GM19023 (cell line): ENCODE measurements at regions not wholly inside any gene's neighbourhood (a gene's known extent, or its start where the extent isn't known, plus 50 kb on each side); places are given as distances from the start of the nearest gene placed in this dataset.

Experiments
- ATAC-seq: cut with Tn5 transposase; IDR thresholded peaks from one replicate; pipeline ENCODE4 v1.9.1; 2021; ENCODE audit warnings: mild to moderate bottlenecking, moderate library complexity; ENCODE audit not compliant: unreplicated experiment

DNA sequence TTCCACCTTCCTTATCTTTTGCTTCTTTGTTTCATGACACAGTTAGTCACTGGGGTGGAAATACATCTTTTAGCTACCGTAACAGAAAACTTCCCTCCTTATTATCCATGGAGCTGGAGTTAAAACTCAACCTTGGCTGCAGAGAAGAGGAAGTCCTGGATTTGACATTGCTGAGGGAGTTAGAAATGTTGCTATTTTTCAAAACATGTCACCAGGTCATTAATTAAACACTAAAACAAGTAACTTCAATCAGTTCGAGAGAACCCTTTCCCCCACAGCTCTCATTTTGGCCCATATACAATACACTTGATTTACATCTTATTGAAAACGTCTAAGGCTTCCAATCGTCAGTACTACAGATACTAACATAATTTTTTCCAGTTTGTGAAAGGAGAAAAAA lies 237.9 kb upstream of the CD180 start:
- no peak for ATAC-seq

DNA sequence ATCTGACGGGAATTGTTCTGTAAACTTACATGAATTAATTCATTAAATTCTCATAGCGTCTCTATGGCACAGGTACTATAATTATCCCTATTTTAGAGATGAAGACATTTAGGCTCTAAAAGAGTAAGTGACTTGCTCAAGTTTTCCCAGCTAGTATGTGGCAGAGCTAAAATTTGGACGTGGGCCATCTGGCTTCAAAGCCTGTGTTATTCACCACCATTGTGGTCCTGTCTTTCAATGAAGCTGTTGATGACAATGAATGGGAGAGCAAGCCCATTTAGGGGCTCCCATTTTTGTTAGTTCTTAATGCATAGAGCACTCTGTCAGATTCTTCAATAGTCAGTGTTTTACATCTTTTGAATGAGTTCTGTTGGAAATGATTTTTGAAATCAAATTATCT lies 236.0 kb upstream of the CD180 start:
- no peak for ATAC-seq

DNA sequence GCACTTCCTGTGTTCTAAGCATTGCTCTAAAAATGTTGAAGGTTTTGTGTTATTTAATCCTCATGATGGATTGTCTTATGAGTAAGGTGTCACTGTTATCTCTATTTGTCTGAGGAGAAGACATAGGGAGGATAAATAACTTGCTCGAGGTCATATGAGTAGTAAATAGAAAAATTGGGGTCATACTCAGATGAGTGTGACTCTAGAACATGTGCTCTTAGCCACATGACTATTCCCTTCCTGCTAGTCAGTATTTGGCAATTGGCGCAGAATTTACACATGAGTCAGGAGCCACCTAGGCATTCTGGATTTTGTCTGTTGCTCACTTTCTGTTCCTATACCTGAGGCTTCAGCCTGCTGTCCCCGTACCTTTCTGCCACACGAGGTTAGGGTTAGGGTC lies 234.6 kb upstream of the CD180 start:
- ATAC-seq: no peak

DNA sequence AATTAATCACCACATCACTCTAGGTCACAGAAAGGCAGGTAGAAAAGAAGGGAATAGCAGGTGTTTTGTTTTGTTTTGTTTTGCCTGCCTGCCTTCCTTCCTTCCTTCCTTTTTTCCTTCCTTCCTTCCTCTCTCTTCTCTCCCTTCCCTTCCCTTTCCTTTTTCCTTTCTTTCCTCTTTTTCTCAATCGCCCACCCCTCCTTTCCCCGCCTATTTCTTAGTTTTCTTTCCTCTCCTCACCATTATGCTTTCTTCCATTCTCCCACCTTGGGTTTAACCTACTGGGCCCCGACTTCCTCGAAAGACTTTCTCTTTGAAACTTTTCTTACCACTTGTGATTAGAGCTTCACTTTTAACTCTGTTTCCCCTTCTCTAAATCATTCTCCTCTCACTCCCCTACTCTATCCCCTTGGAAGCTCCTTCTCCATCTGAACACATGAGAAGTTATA lies 231.3 kb upstream of the CD180 start:
- ATAC-seq: no peak

DNA sequence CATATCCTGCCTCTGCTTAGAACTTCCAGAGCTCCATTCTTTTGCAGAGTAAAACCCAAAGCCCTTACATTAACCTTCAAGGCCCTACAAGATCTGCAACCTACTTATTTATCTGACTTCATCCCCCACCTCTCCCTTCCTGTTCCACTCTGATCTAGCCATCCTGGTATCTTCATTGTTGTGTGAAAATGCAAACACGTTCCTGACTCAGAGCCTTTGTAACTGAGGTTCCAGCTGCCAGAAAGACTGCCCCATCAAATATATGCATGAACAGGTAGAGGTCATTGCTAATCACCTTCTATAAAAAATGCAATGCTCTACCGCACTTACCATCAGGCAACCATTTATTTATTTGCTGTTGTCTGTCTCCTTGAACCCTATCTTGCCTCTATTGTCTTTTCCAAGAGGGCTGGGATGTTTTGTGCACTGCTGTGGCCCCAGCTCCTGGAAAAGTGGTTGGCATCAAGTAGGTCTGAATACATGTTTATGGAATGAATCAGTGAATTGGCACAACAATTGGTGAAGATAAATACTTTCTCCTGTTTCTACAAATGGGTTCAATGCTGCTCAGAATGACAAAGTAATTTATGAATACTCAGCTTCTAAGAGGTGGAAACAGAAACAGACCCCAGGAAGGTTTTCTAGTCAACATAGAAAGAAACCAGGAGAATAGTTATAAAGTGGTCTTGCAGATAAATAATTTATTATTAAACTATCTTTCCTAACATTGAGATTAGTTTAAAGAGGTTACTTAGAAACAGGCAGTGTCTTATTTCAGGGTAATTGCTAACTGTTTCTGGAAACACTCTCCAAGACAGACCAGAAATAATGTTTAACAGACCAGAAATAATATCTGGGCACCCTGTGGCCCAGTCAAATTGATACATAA lies 230.6 kb upstream of the CD180 start:
- ATAC-seq: no peak

DNA sequence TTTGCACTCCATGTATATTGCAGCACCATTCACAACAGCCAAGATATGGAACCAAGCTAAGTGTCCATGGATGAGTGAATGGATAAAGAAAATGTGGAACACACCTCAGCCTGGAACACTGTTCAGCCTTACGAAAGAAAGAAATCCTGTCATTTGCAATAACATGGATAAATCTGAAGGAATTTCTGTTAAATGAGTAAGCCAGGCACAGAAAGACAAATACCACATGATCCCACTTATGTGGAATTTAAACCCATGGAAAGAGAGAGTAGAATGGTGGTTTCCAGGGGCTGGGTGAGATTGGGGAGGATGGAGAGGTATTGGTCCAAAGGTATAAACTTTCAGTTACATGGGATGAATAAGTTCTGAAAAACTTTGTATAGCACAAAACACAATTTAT lies 228.9 kb upstream of the CD180 start:
- ATAC-seq: no peak

DNA sequence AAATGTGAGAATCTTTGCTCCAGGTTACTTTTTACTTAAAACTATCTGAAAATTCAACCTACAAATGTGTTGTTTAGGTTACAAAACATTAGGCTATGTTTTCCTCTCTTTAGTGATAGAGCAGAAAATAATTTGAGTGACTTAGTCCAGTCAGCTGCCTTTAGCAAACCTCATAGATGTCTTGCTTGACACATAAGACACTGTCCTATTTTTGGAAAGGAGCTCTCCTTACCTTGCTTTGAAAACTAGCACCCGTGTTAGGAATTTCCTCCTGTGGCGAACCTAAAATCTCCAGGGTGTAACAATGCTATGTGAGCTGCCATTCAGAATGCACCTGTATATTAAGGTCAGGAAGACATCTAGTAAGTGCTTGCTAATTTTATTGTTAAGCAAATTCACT lies 221.2 kb upstream of the CD180 start:
- ATAC-seq: no peak

DNA sequence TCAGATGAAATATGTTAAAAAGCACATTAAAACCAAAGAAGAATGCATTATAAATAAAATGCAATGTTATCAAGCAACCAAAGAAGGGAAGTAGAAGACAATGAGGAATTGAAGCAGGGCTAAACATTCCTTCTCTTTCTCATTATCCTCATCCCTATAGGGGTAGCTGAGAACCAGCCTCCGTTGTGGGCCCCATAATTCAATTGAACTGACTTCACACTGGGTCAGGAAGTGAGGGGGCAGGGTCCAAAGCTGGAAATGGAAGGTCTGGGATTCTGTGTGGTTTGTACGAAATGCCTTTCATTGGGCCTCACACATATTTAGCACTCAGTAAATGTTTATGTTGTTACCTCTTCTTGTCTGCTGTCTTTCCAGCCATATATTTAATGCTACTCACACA lies 220.4 kb upstream of the CD180 start:
- ATAC-seq: no peak

DNA sequence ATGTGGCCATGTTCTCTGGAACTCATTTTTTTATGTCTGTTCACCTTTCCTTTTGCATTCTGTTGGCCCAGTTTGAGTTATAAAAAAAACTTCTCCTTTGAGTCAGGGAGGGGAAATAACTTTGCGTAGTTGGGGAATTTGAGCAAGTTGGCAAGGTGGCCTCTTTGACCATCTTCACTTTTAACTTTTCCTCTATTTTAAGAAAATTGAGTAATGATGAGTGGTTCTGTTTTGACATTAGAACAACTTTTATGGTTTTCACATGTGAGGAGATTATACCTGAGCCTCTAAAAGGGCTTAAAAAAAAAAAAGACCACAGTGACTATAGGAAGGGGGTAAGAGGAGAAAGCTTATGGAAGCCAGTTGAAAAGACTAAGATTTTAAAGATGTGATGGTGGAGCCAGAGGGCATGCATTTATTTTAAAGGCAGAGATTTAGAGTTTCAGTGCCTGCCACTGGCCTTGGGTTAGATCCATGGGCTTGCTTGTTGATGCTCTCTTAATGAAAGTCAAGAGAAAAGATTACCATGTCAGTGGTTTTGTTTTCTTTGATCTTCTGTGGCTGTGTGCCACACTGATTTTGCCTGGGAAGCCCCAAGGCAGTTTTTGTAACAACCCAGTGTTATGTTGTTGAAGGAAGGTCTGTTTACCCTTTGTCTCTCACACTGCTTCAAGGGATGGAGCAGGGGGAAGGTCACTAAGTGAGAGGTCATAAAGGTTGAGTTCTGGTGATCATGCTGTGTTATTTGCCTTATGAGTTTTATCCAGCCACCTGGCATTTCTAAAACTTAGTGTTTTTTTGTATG lies 219.7 kb upstream of the CD180 start:
- no peak for ATAC-seq

DNA sequence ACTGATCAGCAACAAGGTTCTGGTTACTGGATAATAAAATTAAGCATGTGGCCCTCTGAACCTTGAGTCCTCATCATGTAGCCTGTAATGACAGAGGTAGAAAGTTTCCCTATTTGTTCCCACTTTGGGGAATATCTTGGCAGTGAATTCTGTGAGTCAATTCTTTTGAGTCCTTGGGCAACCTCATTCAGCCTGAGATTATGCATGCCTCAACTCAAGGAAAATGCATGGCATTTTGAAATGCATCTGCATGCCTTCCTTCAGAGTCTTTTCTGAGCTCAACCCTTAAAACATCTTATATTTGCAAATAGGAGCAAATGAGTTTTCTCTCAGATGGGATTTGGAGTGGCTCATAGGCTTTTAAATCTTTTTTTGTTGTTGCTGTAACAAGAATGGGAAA lies 218.1 kb upstream of the CD180 start:
- ATAC-seq: no peak

DNA sequence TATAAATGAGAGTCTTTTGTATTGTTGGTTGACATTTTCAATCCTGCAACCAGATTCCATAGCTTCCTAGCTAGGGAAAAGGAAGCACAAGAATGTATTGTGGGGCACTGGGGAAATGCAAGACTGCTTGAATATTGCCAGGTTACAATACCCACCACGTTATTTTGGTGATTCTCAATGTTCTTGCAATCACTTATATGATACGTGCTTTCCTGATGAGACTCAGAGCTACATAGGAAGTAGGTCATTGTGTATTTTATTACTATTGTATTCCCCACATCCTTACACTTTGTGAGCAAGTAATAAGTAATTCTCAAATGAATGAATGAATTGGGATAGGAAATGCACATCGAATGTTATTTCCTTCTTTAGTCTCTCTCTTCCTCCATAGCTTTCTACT lies 217.1 kb upstream of the CD180 start:
- ATAC-seq: no peak

DNA sequence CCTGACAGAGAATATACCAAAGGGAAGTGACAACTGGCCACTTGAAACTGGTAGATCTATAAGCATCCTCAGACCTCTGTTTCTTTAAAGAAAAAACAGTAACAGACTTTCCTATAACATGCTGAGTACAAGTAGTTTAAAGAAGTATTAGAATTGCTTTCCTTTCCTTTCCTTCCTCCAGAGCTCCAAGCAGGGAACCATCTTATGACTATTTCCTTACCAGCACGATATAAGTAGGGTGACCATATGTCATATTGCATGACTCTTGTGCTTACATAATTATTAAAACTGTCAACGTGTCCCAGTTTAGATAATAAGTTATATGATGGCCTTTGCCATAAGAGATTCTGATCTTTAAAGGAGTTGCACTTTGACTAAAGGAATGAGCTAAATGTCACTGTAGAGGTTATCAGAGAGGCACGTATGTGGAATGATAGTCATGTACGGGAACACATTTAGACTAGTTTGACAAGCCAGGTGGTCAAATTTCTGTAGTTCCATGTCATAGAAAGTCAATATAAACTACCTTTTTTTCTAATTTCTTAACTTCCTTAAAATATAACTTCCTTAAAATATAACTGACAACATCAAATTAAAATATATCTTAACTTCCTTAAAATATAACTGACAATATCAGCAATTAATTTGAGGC lies 212.7 kb upstream of the CD180 start:
- no peak for ATAC-seq

DNA sequence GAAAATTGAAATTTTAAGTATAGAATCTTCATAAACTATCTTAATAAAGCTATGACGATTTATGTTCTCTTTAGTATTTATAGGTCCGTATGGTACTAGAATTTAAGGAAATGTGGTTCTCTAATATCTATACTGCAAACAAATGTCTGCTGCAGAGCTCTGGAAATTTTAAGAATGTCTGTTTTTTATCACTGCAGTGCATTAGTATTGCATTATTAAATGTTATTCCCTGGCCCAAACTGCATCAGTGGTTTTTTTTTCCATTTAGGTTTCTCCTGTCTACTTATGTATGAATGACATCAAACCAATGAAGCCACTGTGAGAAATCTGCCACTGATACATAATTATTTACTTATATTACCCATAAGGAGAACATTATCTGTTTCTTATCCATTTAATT lies 211.4 kb upstream of the CD180 start:
- ATAC-seq: no peak

DNA sequence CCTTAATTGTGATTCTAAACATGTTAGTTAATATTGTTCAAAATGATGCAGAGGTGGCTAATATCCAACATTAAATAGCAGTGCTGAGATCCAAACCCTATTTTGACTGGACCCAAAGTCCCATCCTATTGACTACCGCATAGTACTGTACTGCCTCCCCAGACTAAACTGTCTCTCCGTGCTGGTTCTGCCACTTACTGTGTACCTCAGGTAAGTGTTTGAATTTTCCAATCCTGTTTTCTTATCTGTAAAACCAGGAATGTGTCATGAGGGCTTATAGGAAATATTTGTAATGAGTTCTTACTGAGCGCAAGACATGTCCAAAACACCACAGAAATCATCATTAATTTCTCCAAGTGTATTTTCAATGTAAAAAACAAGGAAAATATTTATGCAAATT lies 209.2 kb upstream of the CD180 start:
- ATAC-seq: no peak

DNA sequence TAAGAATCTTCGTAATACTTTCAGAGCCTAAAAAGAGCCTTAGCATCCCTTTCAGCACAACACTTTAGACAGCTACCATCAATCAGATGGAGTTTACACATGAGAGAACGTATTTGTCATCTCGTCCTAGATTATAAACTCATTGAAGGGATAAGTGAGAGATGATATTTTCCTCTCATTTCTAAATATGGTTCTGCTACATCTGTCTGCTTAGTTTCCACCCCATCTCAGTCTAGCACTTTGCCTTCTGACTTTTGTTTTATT lies 208.4 kb upstream of the CD180 start:
- no peak for ATAC-seq

DNA sequence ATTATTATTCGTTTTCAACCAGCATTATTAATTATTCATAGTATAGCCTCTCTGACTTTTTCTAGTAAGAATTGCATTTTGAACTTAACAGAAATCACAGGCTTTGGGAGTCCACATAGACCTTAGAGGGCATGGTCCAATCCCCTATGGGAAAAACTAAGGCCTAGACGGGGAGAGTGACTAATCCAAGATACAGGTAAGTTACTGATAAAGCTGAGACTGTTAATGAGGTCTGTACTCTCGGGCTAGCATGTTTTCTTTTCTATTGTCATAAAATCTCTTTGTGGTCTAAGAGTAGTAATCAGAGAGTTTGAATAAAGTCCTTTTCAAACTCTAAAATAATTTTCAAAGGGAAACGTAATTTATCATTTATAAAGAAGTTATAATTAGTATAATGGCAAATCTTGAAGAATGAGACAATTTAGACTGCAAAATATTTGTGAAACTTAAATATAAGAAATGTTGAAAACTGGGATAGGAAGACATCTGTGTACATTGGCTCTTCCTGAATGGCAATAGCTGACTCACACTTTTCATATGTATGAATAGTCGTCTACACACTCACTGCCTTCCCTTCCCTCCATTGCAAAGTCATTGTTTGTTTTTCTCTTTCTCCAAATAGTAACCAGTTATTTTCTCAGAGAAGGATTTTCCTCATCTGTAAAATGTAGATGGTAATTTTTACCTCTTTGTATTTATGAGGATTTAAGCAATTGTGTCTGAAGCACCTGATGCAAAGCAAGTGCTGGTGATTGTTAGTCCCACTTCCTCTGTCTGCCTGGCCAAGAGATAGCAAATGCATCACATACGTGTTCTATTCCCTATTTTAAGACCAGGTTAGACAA lies 207.9 kb upstream of the CD180 start:
- no peak for ATAC-seq

DNA sequence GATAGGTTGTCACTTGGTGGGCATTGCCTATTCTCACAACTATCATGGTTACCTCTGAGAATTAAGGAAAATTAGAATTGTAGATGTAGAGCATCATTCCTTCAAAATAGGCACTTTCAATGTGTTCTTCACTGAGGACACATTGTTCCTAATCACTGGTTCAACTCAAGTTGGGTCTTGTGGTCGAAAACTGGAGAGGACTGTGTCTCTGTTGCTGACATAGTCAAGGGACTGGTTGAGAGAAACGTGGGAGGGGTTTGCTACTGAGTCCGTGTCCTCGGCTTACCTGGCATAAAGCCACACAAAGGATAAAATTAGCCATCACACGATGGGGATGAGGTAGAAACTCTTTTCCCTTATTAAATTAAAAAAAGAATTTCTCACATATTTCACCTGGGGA lies 205.9 kb upstream of the CD180 start:
- ATAC-seq: no peak

DNA sequence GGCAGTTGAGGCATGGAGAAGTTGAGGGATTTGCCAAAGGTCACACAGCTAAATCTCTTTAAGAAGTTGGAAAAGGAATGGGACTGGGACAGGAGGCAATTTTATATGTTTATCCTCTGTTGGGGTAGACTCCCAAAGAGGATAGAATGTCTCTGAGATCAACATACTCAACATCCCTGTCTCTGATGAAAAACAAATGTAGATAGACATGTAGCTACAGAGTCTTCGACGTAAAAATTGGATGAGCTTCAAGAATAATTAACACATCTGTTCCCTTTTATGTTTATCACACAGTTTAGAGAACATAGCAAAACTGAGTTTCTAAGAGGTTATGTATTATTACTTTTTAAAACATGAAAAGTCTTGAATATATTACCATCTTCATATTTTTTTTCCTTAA lies 204.6 kb upstream of the CD180 start:
- no peak for ATAC-seq

DNA sequence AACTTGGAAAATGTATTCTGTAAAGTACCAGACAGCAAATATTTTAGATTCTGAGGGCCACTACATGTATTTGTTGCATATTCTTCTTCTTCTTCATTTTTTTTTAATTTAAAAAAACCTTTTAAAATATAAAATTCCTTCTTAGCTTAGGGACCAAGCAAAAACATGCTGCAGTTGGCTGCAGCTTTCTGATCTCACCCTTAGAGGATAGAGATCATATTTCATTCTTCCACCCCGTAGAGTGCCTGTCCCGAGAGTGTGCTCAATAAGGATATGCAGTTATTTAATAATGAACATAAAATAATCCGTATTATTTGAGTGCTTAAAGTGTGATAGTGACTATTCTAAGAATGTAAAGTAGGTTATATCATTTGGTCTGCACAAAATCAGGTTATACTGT lies 204.2 kb upstream of the CD180 start:
- no peak for ATAC-seq

DNA sequence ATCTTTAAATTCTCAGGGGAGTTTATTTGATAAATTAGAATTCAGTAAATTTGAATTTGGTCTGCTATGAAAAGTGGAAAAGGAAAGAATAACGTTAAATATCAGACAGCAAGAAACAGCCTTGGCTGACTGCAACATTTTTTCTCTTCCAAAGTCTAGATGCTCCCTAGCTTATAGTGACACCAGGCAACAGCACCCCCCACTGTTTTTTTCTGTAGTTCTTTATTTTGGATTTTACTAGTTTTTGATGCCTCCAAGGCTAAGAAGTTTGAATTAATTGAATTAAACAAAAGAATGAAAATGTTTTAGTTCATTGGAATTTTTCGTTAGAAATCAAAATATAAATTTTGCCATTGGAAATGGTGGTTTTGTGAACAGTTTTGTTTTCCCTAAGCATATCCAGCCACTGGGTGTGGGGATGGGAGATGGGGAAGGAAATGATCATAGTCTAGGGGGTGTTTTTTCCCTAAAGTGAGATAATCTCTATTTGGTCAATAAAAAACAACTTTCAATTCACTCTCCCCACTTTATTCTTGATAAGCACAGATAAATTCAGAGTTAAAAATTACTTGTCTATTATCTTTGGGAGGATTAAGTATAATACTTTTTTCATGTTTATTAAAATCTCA lies 199.3 kb upstream of the CD180 start:
- ATAC-seq: no peak

DNA sequence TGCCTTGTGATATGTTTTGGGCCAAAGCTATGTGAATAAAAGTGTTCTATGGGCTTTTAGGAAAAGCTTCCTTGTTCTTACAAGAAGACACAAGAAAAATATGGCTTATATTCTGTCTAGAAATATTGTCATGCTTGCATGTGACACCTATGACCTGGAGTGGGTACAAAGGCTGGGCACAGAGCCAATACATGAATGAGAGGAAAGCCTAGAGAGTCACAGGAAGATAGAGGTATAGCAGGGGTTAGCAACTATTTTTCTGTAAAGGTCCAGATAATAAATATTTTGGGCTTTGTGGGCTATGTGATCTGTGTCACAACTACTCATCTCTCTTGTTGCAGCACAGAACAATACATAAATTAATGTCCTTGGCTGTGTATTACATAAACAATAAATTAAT lies 196.6 kb upstream of the CD180 start:
- no peak for ATAC-seq
